ENCODE measurements at regions not wholly inside any gene's neighbourhood (a gene's known extent, or its start where the extent isn't known, plus 50 kb on each side); places are given as distances from the start of the nearest gene placed in this dataset.

DNA sequence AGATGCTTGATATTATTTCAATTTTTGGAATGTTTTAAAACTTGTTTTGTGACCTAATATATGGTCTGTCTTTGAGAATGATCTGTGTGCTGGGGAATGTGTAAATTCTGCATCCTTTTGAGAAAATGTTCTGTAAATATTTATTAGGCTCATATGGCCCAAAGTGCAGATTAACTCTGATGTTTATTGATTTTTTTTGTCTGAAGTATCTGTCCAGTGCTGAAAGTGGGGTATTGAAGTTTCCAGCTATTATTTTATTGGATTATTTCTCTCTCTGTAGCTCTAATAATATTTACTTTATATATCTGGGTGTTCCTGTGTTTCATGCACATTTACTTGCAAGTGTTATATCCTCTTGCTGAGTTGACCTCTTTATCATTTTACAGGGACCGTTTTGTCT is 1397.2 kb downstream of the PLA2G4A start:
- no peak for DNase-seq (ENCODE audit: low read depth, low spot score)
- H3K4me3 ChIP-seq (ENCODE audit: low read length), result no peak overlapping the region

GRCh38 chr1:188228623-188229022 is 1399.9 kb downstream of the PLA2G4A start:
- no peak overlapping the region for H3K4me3 ChIP-seq (ENCODE audit: low read length)
- no peak for DNase-seq (ENCODE audit: low read depth, low spot score)

DNA sequence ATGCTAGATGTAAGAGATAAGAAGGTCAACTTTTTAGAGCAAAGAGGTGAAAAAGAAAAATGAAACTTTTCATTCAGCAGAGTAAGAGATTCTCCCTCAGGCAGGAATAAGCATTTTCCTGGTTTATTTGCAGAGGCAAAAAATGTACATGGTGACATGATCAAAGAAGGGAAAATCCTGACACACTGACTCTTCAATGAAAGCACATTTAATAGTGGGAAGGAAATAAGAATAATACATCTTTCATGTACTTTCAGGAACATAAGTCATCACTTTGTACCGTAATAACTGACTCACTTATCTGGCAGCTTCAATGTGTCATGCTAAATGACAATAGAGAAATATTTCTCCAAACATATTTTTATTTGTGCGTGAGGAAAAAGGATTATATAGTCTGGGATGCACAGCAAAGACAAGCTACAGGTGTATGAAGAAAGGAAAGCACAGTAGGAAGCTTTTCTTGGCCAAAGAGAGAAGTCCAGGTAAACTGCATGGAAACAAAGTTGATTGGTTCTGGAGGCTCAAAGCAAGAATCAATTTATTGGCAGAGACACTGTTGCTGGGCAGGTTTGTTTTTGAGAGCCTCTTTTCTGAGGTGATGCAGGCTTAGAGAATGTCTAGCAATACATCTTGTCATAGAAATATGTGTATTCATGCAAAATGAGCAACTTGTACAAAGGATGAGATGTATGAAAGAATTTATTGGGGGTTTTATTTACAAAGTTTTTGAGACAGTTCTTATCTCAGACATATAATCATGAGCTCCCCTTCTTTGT is 1409.0 kb downstream of the PLA2G4A start:
- H3K4me3 ChIP-seq (ENCODE audit: low read length), result no peak overlapping the region
- no peak for DNase-seq (ENCODE audit: low read depth, low spot score)

- no peak for DNase-seq (ENCODE audit: low read depth, low spot score)
- no peak overlapping the region for H3K4me3 ChIP-seq (ENCODE audit: low read length)
Observed at GRCh38 chr1:188240772-188241406, 1412.1 kb downstream of the PLA2G4A start.

GRCh38 chr1:188241629-188242028 is 1412.9 kb downstream of the PLA2G4A start:
- no peak for DNase-seq (ENCODE audit: low read depth, low spot score)

GRCh38 chr1:188243456-188243855 is 1414.7 kb downstream of the PLA2G4A start:
- H3K4me3 ChIP-seq (ENCODE audit: low read length), result no peak overlapping the region

More at GRCh38 chr1:188241629-188242028, 1412.9 kb downstream of the PLA2G4A start:
- no peak overlapping the region for H3K4me3 ChIP-seq (ENCODE audit: low read length)

GRCh38 chr1:188244681-188245080 is 1415.9 kb downstream of the PLA2G4A start:
- H3K4me3 ChIP-seq (ENCODE audit: low read length), result no peak overlapping the region
- no peak for DNase-seq (ENCODE audit: low read depth, low spot score)

More at GRCh38 chr1:188243456-188243855, 1414.7 kb downstream of the PLA2G4A start:
- no peak for DNase-seq (ENCODE audit: low read depth, low spot score)

- H3K4me3 ChIP-seq (ENCODE audit: low read length), result no peak overlapping the region
- DNase-seq (ENCODE audit: low read depth, low spot score), result no peak
Observed at GRCh38 chr1:188247255-188247654, 1418.5 kb downstream of the PLA2G4A start.

DNA sequence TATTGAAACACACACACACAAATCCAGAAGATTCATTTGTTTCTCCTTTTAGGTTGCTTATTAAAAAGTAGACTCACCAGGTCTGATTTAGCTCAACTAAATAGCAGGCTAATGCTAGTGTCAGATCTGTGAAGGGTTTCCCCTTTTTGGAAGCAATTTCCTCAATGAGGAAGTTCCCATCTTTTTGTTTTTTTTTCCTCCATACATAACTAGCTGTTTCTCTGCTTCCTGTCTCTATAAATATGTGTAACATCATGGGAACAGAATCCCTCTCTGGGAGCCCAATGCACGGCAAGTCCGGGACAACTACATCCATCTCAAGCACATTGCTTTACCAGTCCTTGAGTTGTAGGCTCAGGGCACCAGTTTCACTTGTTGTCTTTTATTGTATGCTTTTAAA is 1421.1 kb downstream of the PLA2G4A start:
- H3K4me3 ChIP-seq (ENCODE audit: low read length), result no peak overlapping the region
- no peak for DNase-seq (ENCODE audit: low read depth, low spot score)

DNA sequence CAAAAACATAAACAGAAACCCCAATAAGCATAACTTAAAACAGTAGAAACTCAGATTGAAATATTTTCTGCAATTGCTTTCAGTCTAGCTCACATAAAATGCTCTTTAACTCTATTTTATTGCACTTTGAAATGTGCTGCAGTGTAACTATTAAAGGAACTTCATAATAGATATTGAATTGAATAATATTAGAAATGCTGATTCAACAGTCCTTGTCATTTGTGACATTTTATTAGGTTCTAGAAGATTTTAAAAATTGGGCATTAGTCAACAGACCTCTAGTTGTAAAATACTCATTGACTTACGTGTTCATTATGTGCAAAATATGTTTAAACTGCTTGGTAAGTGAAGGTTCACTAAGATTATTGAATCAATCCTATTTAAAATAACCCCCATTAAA is 1422.3 kb downstream of the PLA2G4A start:
- H3K4me3 ChIP-seq (ENCODE audit: low read length), result no peak overlapping the region
- no peak for DNase-seq (ENCODE audit: low read depth, low spot score)

GRCh38 chr1:188261849-188262248 is 1433.1 kb downstream of the PLA2G4A start:
- H3K4me3 ChIP-seq (ENCODE audit: low read length), result no peak overlapping the region
- no peak for DNase-seq (ENCODE audit: low read depth, low spot score)

- DNase-seq (ENCODE audit: low read depth, low spot score), result no peak
- no peak overlapping the region for H3K4me3 ChIP-seq (ENCODE audit: low read length)
Observed at GRCh38 chr1:188269956-188270355, 1441.2 kb downstream of the PLA2G4A start.

DNA sequence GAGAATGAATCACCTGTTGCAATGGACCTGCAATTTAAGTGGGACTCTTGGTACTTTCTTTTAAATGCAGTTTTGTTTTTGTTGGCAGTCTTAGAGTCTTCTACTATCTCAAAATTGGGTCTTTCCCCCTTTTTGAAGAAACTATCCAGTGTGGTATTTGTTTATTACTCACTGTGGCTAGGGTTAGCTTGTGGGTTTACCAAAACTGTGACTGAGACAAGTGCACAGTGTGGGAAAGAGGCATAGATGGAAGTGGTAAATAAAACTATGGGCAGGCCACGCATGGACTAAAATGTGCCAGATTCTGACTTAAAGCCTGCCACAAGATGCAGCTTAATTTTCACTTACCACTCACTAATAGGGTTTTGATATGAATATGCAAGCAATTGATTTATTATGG is 1441.7 kb downstream of the PLA2G4A start:
- no peak for DNase-seq (ENCODE audit: low read depth, low spot score)
- H3K4me3 ChIP-seq (ENCODE audit: low read length), result no peak overlapping the region

DNA sequence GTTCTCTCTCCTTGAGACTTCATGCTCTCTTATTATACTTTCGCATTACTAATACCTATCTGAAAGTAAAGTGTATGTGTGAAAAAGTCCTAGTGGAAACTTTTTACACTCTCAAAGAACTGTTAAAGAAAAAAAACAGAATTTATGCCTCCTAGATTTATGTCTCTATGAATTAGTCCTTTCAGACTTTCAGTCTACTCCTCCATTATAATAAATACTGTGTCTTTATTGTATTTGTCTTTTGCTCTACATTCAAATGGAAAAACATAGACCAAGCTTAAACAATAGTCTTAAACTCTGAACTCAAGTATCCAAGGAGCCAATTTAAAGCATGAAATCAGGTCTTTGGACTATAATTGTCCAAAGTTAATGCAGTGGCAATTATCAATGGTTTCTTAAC is 1449.0 kb downstream of the PLA2G4A start:
- DNase-seq (ENCODE audit: low read depth, low spot score), result no peak

DNA sequence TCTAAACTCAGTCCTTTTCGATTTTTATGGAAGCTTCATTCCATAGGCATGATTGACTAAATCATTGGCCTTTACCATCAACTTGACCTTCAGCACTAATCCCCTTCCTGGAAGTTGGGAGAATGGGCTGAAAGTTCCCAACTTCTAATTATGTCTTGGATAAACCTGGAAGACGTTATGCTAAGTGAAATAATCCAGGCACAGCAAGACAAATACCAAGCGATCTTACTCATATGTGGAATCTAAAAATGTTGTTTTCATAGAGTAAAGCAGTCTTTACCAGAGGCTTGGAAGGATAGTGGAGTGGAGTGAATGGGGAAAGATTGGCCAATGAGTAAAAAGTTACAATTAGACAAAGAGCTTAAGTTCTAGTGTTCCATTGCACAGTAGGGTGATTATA is 1453.2 kb downstream of the PLA2G4A start:
- no peak overlapping the region for H3K4me3 ChIP-seq (ENCODE audit: low read length)
- no peak for DNase-seq (ENCODE audit: low read depth, low spot score)

More for the DNA sequence above, 1449.0 kb downstream of the PLA2G4A start:
- no peak overlapping the region for H3K4me3 ChIP-seq (ENCODE audit: low read length)

GRCh38 chr1:188295157-188295556 is 1466.4 kb downstream of the PLA2G4A start:
- no peak overlapping the region for H3K4me3 ChIP-seq (ENCODE audit: low read length)
- no peak for DNase-seq (ENCODE audit: low read depth, low spot score)

DNA sequence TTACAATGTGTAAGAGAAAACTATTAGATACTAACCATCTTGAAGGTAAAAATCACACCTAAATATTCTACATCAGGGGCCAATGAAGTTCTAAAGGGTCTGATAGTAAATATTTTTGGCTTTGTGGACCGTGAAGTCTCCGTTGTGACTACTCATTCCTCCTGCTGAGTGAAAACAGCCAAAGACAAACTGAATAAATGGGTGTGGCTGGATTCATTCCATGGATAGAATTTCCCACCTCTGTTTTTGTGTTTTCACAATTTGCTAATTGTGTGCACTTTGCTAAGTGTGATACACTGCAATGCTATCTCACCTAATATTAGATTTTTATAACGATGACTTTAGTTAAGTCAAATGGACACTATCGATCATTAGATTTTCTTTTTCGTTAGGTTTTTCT is 1474.0 kb downstream of the PLA2G4A start:
- DNase-seq (ENCODE audit: low read depth, low spot score), result no peak
- no peak overlapping the region for H3K4me3 ChIP-seq (ENCODE audit: low read length)

GRCh38 chr1:188314557-188315137 is 1485.9 kb downstream of the PLA2G4A start:
- DNase-seq (ENCODE audit: low read depth, low spot score), result no peak
- H3K4me3 ChIP-seq (ENCODE audit: low read length), result no peak overlapping the region

GRCh38 chr1:188317894-188318293 is 1489.1 kb downstream of the PLA2G4A start:
- H3K4me3 ChIP-seq (ENCODE audit: low read length), result no peak overlapping the region
- DNase-seq (ENCODE audit: low read depth, low spot score), result no peak

DNA sequence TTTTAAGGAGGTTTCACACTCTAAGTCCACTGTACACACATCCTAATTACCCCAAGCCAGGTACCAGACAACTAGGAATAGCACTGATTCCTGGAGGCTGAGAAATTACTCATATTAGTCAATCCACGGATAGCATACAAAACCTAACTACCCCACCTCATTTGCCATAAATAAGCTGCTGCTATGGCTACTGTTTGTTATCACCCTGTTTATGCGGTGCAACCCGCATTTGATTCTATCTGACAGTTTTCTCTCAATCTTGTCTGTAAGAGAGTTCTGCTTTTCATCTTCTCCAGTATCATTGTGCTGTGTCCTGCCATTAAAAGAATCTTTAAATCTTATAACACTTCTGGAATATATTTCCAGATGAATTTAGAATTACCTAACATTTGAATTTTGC is 1496.5 kb downstream of the PLA2G4A start:
- no peak for DNase-seq (ENCODE audit: low read depth, low spot score)
- H3K4me3 ChIP-seq (ENCODE audit: low read length), result no peak overlapping the region
